Activated B cell treated with CpG ODN at 0.5 μM for 24 hours (primary cell): ENCODE measurements at regions not wholly inside any gene's neighbourhood (a gene's known extent, or its start where the extent isn't known, plus 50 kb on each side); places are given as distances from the start of the nearest gene placed in this dataset.

Experiments
- ATAC-seq: fragments of 200-7000 bp; cut with Tn5 transposase; one replicate; pipeline ENCODE4 v1.10.0; 2021; ENCODE audit warnings: low read depth, mild to moderate bottlenecking, moderate library complexity
- CTCF ChIA-PET: fragments of 350-600 bp; sonication (Branson Sonifier 250); formaldehyde crosslinking; loops from one replicate; lab custom pipeline; 2021; ENCODE audit warnings: antibody characterized with exemption; lab: Charles Lee
- POLR2A ChIA-PET: fragments of 350-600 bp; sonication (Branson Sonifier 250); formaldehyde crosslinking; loops from one replicate; lab custom pipeline; 2021; ENCODE audit warnings: antibody characterized with exemption; lab: Charles Lee
- DNase-seq: peaks from one replicate; pipeline ENCODE4 v3.0.0; 2022
- H3K27ac Mint-ChIP-seq: one replicate; pipeline ENCODE4 v1.8.0; 2020; ENCODE audit warnings: mixed read lengths
- H3K27me3 Mint-ChIP-seq: one replicate; pipeline ENCODE4 v1.8.0; 2021; ENCODE audit warnings: mixed read lengths
- H3K36me3 Mint-ChIP-seq: one replicate; pipeline ENCODE4 v1.8.0; 2021; ENCODE audit warnings: low read depth, mixed read lengths
- H3K4me1 Mint-ChIP-seq: one replicate; pipeline ENCODE4 v1.8.0; 2021; ENCODE audit warnings: mixed read lengths
- H3K4me3 Mint-ChIP-seq: one replicate; pipeline ENCODE4 v1.8.0; 2020; ENCODE audit warnings: mild to moderate bottlenecking, mixed read lengths
- H3K9me3 Mint-ChIP-seq: one replicate; pipeline ENCODE4 v1.8.0; 2020; ENCODE audit warnings: mixed read lengths
- intact Hi-C: fragments of 100-400 bp; cut with micrococcal nuclease; formaldehyde crosslinking; loops from one replicate; pipeline ENCODE4 v1.15.1; 2024
- TF ChIP-seq, protein P1 (sequence below): fragments of 200-600 bp; IDR thresholded peaks from one replicate; pipeline ENCODE4 v1.8.0; 2022; ENCODE audit warnings: antibody characterized with exemption, mild to moderate bottlenecking

- Mint-ChIP-seq H3K36me3 (no peaks in the 10 kb centered on the region), H3K27me3 (no peaks in the 10 kb centered on the region), H3K4me1 (no peaks in the 10 kb centered on the region), H3K27ac (no peak overlapping the region), H3K9me3 (no peaks in the 10 kb centered on the region), H3K4me3 (no peak overlapping the region)
- ChIA-PET CTCF (no interaction called here), POLR2A (no interaction called here)
- TF ChIP-seq, protein P1, sequence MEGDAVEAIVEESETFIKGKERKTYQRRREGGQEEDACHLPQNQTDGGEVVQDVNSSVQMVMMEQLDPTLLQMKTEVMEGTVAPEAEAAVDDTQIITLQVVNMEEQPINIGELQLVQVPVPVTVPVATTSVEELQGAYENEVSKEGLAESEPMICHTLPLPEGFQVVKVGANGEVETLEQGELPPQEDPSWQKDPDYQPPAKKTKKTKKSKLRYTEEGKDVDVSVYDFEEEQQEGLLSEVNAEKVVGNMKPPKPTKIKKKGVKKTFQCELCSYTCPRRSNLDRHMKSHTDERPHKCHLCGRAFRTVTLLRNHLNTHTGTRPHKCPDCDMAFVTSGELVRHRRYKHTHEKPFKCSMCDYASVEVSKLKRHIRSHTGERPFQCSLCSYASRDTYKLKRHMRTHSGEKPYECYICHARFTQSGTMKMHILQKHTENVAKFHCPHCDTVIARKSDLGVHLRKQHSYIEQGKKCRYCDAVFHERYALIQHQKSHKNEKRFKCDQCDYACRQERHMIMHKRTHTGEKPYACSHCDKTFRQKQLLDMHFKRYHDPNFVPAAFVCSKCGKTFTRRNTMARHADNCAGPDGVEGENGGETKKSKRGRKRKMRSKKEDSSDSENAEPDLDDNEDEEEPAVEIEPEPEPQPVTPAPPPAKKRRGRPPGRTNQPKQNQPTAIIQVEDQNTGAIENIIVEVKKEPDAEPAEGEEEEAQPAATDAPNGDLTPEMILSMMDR = no peak
- intact Hi-C loops = no loop called here
- ATAC-seq (no peak), DNase-seq (no peak)
These were observed 214.9 kb upstream of the CHST9 start for GRCh38 chr18:27400001-27400400.

- ATAC-seq = no peak
- no peak for DNase-seq
- H3K27ac Mint-ChIP-seq = no peak overlapping the region
- CTCF ChIA-PET = no interaction called here
- intact Hi-C loops = no loop called here
- H3K4me3 Mint-ChIP-seq = no peak overlapping the region
- H3K4me1 Mint-ChIP-seq = no peaks in the 10 kb centered on the region
- POLR2A ChIA-PET = no interaction called here
- no peaks in the 10 kb centered on the region for H3K27me3 Mint-ChIP-seq
- no peaks in the 10 kb centered on the region for H3K36me3 Mint-ChIP-seq
- peaks cover 2% of the 10 kb centered on the region for H3K9me3 Mint-ChIP-seq
- TF ChIP-seq, protein P1 = no peak
These were observed 210.6 kb upstream of the CHST9 start for GRCh38 chr18:27395752-27396151.

DNA sequence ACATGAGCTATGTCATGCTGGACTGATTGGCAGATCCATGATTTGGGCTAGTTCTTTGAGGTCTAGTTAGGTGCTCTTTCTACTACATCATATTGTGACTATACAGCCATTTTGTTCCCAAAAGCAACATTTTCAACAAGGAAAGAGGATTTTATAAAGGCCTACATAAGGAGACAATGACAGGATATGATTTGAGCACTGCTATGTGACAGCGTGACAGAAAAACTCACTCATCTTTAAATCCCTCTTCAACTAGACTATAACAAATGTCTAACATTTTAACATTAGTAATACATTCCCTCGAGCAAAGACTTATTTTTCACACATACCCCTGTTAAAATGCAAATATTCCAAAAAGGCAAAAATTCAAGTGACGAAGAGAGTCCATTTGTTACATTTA lies 209.6 kb upstream of the CHST9 start:
- Mint-ChIP-seq H3K4me1 (no peaks in the 10 kb centered on the region), H3K27ac (no peak overlapping the region), H3K4me3 (no peak overlapping the region), H3K36me3 (no peaks in the 10 kb centered on the region), H3K27me3 (no peaks in the 10 kb centered on the region), H3K9me3 (peaks cover 2% of the 10 kb centered on the region)
- no peak for DNase-seq
- ChIA-PET CTCF (no interaction called here), POLR2A (no interaction called here)
- ATAC-seq = no peak
- intact Hi-C loops = no loop called here
- TF ChIP-seq, protein P1 = no peak

DNA sequence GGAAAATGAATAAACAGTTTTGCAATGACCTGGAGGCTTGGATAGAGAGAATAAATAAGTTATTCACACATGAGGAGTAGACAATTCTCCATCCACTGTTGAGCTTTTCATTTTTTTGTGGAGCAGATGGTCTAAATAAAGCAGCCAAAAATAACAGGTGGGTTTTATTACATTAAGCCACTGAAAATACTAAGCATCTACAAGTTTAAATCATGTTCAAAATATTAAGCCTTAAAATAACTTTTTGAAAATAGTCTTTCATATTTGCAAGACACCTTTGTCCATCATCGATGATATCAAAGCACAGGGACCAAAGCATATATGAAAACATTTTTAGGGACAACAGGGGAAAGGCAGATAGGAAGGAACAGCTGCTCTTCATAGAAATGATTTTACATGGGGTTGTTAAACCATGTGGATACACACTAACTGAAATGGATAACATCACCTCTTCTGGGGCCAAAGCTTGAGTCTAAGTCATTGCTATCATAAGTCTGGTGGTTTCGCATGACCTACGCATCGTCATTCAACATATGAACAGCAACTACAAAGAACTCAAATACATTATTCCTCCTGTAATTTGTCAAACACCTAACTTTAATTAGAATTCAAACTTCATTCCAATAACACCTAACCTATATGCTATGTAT lies 197.6 kb upstream of the CHST9 start:
- ChIA-PET POLR2A (no interaction called here), CTCF (no interaction called here)
- Mint-ChIP-seq H3K36me3 (no peaks in the 10 kb centered on the region), H3K4me1 (no peaks in the 10 kb centered on the region), H3K27ac (no peak overlapping the region), H3K4me3 (no peak overlapping the region), H3K9me3 (no peaks in the 10 kb centered on the region), H3K27me3 (no peaks in the 10 kb centered on the region)
- TF ChIP-seq, protein P1 = no peak
- ATAC-seq (no peak), DNase-seq (no peak)
- intact Hi-C loops = no loop called here

DNA sequence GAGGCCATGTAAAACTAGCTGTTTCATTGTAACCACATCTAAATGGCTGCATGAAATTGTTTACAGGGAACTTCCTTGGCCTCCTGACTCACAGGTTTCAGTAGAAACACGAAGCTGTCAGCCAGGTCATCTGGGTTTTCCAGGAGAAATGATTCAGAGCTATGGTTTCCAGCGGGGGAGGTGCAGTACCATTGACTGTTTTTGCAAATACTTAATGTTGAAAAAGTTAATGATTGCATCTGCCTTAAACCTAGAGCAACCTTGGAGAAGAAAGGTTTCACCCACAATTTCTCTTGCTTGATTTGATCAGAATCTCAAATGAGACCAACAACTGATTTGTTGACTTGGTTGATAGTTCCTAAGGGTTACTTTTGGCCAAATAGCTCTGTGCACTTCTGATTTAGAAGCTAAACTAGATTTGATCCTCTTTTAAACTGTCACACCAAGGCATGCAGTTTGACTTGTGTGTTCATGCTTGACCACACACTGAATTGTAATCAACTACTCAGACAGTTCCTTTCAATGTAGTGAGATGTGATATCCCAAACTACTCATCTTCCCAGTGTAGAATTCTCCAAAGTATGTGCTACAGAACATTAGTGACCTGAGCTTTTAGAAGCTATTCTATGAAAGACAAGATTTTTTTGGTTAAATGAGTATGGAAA lies 193.5 kb upstream of the CHST9 start:
- Mint-ChIP-seq H3K9me3 (no peaks in the 10 kb centered on the region), H3K27me3 (no peaks in the 10 kb centered on the region), H3K4me1 (no peaks in the 10 kb centered on the region), H3K4me3 (no peak overlapping the region), H3K36me3 (no peaks in the 10 kb centered on the region), H3K27ac (no peak overlapping the region)
- intact Hi-C loops = no loop called here
- POLR2A ChIA-PET = no interaction called here
- CTCF ChIA-PET = no interaction called here
- DNase-seq (no peak), ATAC-seq (no peak)
- TF ChIP-seq, protein P1 = no peak
